H1 (cell line): ENCODE measurements at regions not wholly inside any gene's neighbourhood (a gene's known extent, or its start where the extent isn't known, plus 50 kb on each side); places are given as distances from the start of the nearest gene placed in this dataset.

ENCODE experiments used
- ATF2 ChIP-seq: IDR thresholded peaks from 2 replicates; pipeline ENCODE4 v1.6.1; 2012; ENCODE audit warnings: low read length, inconsistent platforms
- CEBPB ChIP-seq: IDR thresholded peaks from 2 replicates; pipeline ENCODE4 v1.6.1; 2012; ENCODE audit warnings: low read depth, low read length
- CTCF ChIP-seq, 3 experiments: IDR thresholded peaks; 1 replicate in 2 of 3; 2 replicates in 1 of 3; pipeline versions ENCODE4 v1.5.1 to v1.6.1; 2011; ENCODE audit warnings: low read length in 3 of 3, mild to moderate bottlenecking in 3 of 3, inconsistent platforms in 2 of 3, low read depth in 1 of 3, moderate library complexity in 1 of 3; ENCODE audit not compliant: insufficient read depth in 1 of 3; ENCODE audit errors: control extremely low read depth in 1 of 3
- EP300 ChIP-seq, 2 experiments: IDR thresholded peaks; 1 replicate in 1 of 2; 2 replicates in 1 of 2; pipeline ENCODE4 v1.6.1; 2011 to 2012; ENCODE audit warnings: low read depth in 2 of 2, low read length in 2 of 2, mild to moderate bottlenecking in 2 of 2, borderline replicate concordance in 1 of 2, inconsistent platforms in 1 of 2, moderate library complexity in 1 of 2
- HDAC2 ChIP-seq, 2 experiments: fragments of 300-600 bp in 1 of 2; sonication (generic) in 1 of 2; IDR thresholded peaks; 2 replicates each; pipeline ENCODE4 v1.6.1; 2011 to 2012; ENCODE audit warnings: low read depth in 2 of 2, low read length in 2 of 2, mild to moderate bottlenecking in 2 of 2, moderate library complexity in 2 of 2, borderline replicate concordance in 1 of 2, inconsistent platforms in 1 of 2
- SIX5 ChIP-seq: IDR thresholded peaks from 2 replicates; pipeline ENCODE4 v1.6.1; 2011; ENCODE audit warnings: mild to moderate bottlenecking, low read depth, low read length
- TAF1 ChIP-seq: IDR thresholded peaks from 2 replicates; pipeline ENCODE4 v1.6.1; 2011; ENCODE audit warnings: mild to moderate bottlenecking, low read depth, low read length
- USF2 ChIP-seq: IDR thresholded peaks from 2 replicates; pipeline ENCODE4 v1.6.1; 2011; ENCODE audit warnings: low read length, improper control_type of control experiment

GRCh38 chr7:113504142-113504541 is 385.8 kb upstream of the SMIM30 start:
- TF ChIP-seq USF2 (no peak), EP300 (IDR thresholded peaks at IDR 0.05; ENCODE audit: borderline replicate concordance in 1 of 2, low read depth in 2 of 2, low read length in 2 of 2) (no peak), CTCF (IDR thresholded peaks at IDR 0.05; ENCODE audit: control extremely low read depth in 1 of 3, insufficient read depth in 1 of 3, low read depth in 1 of 3, low read length in 3 of 3) (no peak), TAF1 (no peak), ATF2 (no peak), CEBPB (no peak), SIX5 (no peak), HDAC2 (IDR thresholded peaks at IDR 0.05; ENCODE audit: borderline replicate concordance in 1 of 2, low read depth in 2 of 2, low read length in 2 of 2) (no peak)
